Smooth muscle cell (in vitro differentiated cells): ENCODE measurements at regions not wholly inside any gene's neighbourhood (a gene's known extent, or its start where the extent isn't known, plus 50 kb on each side); places are given as distances from the start of the nearest gene placed in this dataset.

ENCODE experiments used
- DNase-seq: peaks from one replicate; lab custom pipeline; 2025; ENCODE audit not compliant: unreplicated experiment; lab: John Stamatoyannopoulos, UW
- H2AFZ ChIP-seq: fragments of 200-600 bp; sonication (generic); 2 replicates; pipeline ENCODE4 v1.6.0; 2016; ENCODE audit warnings: antibody characterized with exemption, low read depth, mild to moderate bottlenecking
- H3F3A ChIP-seq: fragments of 200-600 bp; sonication (generic); 2 replicates; pipeline ENCODE4 v1.6.0; 2017; ENCODE audit warnings: antibody characterized with exemption, low read depth
- H3K27ac ChIP-seq: fragments of 200-600 bp; sonication (generic); 2 replicates; pipeline ENCODE4 v1.5.1; 2016; ENCODE audit warnings: low read depth, mild to moderate bottlenecking
- H3K27me3 ChIP-seq: fragments of 200-600 bp; sonication (generic); 2 replicates; pipeline ENCODE4 v1.6.1; 2016; ENCODE audit warnings: low read depth, mild to moderate bottlenecking
- H3K36me3 ChIP-seq: fragments of 200-600 bp; sonication (generic); 2 replicates; pipeline ENCODE4 v1.5.1; 2016; ENCODE audit warnings: low read depth
- H3K4me1 ChIP-seq: fragments of 200-600 bp; sonication (generic); 2 replicates; pipeline ENCODE4 v1.5.1; 2016; ENCODE audit warnings: low read depth
- H3K4me2 ChIP-seq: fragments of 200-600 bp; sonication (generic); 2 replicates; pipeline ENCODE4 v1.6.0; 2016; ENCODE audit warnings: mild to moderate bottlenecking
- H3K4me3 ChIP-seq: fragments of 200-600 bp; sonication (generic); 2 replicates; pipeline ENCODE4 v1.5.1; 2016; ENCODE audit warnings: mild to moderate bottlenecking
- H3K79me2 ChIP-seq: fragments of 200-600 bp; sonication (generic); 2 replicates; pipeline ENCODE4 v1.6.0; 2016; ENCODE audit warnings: low read depth, mild to moderate bottlenecking
- H3K9ac ChIP-seq: fragments of 200-600 bp; sonication (generic); 2 replicates; pipeline ENCODE4 v1.6.0; 2016; ENCODE audit warnings: low read depth
- H3K9me3 ChIP-seq: fragments of 200-600 bp; sonication (generic); replicated peaks from 2 replicates; pipeline ENCODE4 v1.5.1; 2016; ENCODE audit warnings: low read depth
- H4K20me1 ChIP-seq: fragments of 200-600 bp; sonication (generic); 2 replicates; pipeline ENCODE4 v1.6.0; 2016; ENCODE audit warnings: low read depth
- WGBS: methylation state at CpG from one replicate; pipeline ENCODE4 v1.1.7; 2016; ENCODE audit warnings: low lambda C conversion rate; 5-methylcytosine and 5-hydroxymethylcytosine counted together
- TF ChIP-seq, protein P1 (sequence below): fragments of 200-600 bp; sonication (generic); IDR thresholded peaks from 2 replicates; pipeline ENCODE4 v1.5.1; 2017; ENCODE audit warnings: borderline replicate concordance, mild to moderate bottlenecking, antibody characterized with exemption; ENCODE audit not compliant: insufficient read depth, poor library complexity, severe bottlenecking

DNA sequence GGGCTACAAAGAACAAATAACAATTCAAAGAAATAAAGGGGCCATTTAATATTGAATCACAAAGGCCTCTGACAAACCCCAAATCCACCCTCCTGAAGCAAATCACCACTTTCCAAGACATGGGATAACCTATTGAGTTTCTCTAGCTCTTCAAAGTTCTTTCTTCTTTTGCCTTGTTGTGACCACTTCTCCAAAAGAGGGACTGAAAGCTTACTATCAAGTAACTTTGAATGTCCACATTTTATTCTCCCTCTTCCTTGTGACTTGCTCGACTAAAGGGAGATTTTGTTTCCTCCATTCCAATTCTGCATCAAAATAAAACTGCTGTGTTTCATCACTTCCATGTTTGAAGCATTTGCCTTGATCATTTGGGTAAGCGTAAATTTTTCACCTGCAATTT, 166.6 kb upstream of the SLC7A11 start:
- H3K9ac ChIP-seq = no peak overlapping the region
- no peaks in the 10 kb centered on the region for H3K79me2 ChIP-seq

DNA sequence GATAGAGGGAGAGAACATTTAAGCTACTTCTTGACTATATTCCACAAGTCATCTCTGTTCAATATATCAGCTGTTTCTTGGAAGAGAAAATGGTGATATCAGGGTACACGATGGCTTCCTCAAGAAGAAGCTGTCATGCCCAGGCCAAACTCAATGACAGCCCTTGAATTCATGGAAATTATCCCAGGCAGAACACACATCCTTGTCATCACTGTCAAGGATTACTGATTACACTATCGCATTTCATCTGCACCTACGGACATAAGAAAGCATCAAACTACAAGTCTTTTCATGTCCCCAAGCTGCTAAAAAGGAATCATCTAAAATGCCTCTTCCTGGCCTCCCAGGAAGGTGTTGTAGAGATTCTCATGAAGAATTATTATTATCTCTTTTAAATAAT, 165.2 kb upstream of the SLC7A11 start:
- H3K4me3 ChIP-seq = no peak overlapping the region
- no peaks in the 10 kb centered on the region for H3K79me2 ChIP-seq
- no peak overlapping the region for H3K4me2 ChIP-seq
- H3K27me3 ChIP-seq = no peaks in the 10 kb centered on the region
- TF ChIP-seq, protein P1, sequence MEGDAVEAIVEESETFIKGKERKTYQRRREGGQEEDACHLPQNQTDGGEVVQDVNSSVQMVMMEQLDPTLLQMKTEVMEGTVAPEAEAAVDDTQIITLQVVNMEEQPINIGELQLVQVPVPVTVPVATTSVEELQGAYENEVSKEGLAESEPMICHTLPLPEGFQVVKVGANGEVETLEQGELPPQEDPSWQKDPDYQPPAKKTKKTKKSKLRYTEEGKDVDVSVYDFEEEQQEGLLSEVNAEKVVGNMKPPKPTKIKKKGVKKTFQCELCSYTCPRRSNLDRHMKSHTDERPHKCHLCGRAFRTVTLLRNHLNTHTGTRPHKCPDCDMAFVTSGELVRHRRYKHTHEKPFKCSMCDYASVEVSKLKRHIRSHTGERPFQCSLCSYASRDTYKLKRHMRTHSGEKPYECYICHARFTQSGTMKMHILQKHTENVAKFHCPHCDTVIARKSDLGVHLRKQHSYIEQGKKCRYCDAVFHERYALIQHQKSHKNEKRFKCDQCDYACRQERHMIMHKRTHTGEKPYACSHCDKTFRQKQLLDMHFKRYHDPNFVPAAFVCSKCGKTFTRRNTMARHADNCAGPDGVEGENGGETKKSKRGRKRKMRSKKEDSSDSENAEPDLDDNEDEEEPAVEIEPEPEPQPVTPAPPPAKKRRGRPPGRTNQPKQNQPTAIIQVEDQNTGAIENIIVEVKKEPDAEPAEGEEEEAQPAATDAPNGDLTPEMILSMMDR = no peak
- H3K36me3 ChIP-seq = no peaks in the 10 kb centered on the region
- no peak for DNase-seq
- no peaks in the 10 kb centered on the region for H3K9me3 ChIP-seq
- H3K27ac ChIP-seq = no peak overlapping the region
- WGBS = 86% methylated on average over 3 of the region's 3 CpGs
- peak overlapping the region; percentile 88 for H2AFZ ChIP-seq
- no peaks in the 10 kb centered on the region for H4K20me1 ChIP-seq
- no peaks in the 10 kb centered on the region for H3K4me1 ChIP-seq
- no peaks in the 10 kb centered on the region for H3F3A ChIP-seq
- H3K9ac ChIP-seq = peak overlapping the region; percentile 17

More for the DNA sequence above, 166.6 kb upstream of the SLC7A11 start:
- no peaks in the 10 kb centered on the region for H3K9me3 ChIP-seq
- H3F3A ChIP-seq = no peaks in the 10 kb centered on the region
- DNase-seq = no peak
- WGBS = 93% methylated on average over 2 of the region's 2 CpGs
- TF ChIP-seq, protein P1 = no peak
- H3K4me3 ChIP-seq = no peak overlapping the region
- H4K20me1 ChIP-seq = no peaks in the 10 kb centered on the region
- no peaks in the 10 kb centered on the region for H3K4me1 ChIP-seq
- no peaks in the 10 kb centered on the region for H3K27me3 ChIP-seq
- no peak overlapping the region for H3K27ac ChIP-seq
- H2AFZ ChIP-seq = no peak overlapping the region
- no peak overlapping the region for H3K4me2 ChIP-seq
- H3K36me3 ChIP-seq = no peaks in the 10 kb centered on the region

DNA sequence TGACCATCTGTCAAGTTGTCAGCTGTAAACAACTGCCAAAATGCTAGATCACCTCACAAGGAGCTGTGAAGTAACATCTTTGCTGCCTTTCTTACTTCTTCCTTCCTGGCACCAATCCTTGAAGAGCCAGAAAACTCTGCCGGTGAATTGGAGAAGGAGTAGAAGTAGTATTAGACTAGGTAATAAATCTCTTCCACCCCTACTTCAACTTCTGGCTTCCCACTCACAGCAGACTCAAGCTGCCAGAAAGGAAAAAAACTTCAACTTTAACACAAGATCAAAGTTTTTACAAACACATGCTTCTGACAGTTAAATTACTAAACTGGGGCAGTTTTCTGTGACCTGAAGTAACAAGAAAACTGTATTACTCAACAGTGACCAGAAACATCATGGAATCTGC, 164.7 kb upstream of the SLC7A11 start:
- peak overlapping the region; percentile 88 for H2AFZ ChIP-seq
- H3K9me3 ChIP-seq = no peaks in the 10 kb centered on the region
- WGBS = 36% methylated on average over 1 of the region's 1 CpG
- H3K9ac ChIP-seq = peak overlapping the region; percentile 17
- no peaks in the 10 kb centered on the region for H3F3A ChIP-seq
- H3K27ac ChIP-seq = peak overlapping the region; percentile 22
- H3K27me3 ChIP-seq = no peaks in the 10 kb centered on the region
- DNase-seq = no peak
- no peaks in the 10 kb centered on the region for H3K4me1 ChIP-seq
- TF ChIP-seq, protein P1 = no peak
- H3K4me2 ChIP-seq = no peak overlapping the region
- no peaks in the 10 kb centered on the region for H3K36me3 ChIP-seq
- no peaks in the 10 kb centered on the region for H4K20me1 ChIP-seq
- H3K4me3 ChIP-seq = no peak overlapping the region
- H3K79me2 ChIP-seq = no peaks in the 10 kb centered on the region

DNA sequence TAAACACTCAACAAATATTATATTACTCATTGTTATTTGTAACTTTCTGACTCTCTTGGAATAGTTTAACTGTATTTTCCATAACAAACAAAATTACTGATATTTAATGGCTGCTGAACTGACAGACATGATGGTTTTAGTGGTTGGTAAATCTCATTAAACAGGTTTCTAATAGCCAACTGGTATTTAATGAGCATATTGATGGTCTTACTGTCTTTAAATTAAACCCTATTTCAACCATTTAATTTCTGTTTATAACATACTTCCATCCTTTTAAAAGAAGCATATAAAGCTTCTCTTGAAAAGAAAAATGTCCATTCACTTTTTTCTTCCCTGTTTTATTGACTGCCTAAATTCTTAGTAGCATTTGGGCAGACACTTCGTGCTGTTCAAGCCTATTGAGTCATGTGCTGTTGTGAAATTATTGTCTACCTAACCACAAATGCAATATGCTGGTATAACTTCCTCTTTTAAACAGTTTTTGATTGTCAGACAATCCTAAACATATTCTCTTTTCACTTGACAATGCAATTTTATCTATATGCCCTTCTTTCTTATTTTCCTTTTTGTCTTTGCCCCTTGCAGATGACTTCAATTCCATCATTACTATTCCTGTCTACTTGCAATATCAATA, 163.9 kb upstream of the SLC7A11 start:
- Histone ChIP-seq H3K4me2 (no peak overlapping the region), H3K9ac (no peak overlapping the region), H3F3A (no peaks in the 10 kb centered on the region), H2AFZ (no peak overlapping the region), H3K79me2 (no peaks in the 10 kb centered on the region), H3K9me3 (no peaks in the 10 kb centered on the region), H3K36me3 (no peaks in the 10 kb centered on the region), H3K4me3 (no peak overlapping the region), H3K27ac (no peak overlapping the region), H4K20me1 (no peaks in the 10 kb centered on the region), H3K27me3 (no peaks in the 10 kb centered on the region), H3K4me1 (no peaks in the 10 kb centered on the region)
- 41% methylated on average over 1 of the region's 1 CpG for whole genome bisulfite sequencing
- TF ChIP-seq, protein P1 = no peak
- no peak for DNase-seq
